T-helper 2 cell (primary cell): ENCODE measurements at regions not wholly inside any gene's neighbourhood (a gene's known extent, or its start where the extent isn't known, plus 50 kb on each side); places are given as distances from the start of the nearest gene placed in this dataset.

Experiments used
- DNase-seq, 5 experiments: peaks; one replicate each; pipeline versions ENCODE4 v3.0.0 to v3.0.0-alpha.2; 2012 to 2022

GRCh38 chr22:34160141-34160783 is 240.0 kb upstream of the LARGE1 start:
- DNase-seq = no peak

DNA sequence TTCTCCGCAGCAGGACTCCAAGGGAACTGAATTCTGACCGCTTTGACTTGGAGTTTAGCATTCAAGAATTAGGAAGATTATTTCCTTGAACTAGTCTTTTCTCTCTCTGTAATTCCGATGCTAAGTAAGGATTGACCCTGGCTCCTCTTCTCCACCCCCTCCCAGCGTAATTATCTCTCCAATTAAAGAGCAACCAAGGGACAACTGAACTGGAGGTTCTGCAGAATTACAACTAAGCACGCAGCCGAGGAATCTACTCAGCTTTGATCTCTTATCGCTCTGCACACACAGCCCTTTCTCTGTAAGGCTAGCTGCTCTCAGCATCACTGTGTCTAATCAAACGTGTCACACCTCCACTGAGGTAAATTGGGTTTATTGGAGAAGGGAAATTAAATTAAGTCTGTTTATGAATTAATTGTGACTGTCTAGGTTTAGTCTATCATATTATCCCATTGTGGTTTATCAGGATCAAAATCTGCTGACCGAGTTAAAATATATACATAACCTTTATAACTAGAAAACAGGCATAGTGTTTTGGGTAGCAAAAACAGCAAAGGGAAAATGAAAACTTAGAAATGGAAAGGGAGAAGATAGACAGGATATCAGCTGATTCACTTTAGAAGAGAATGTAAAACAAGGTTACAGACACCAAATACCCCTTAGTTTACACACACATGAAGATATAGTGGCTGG is 241.3 kb upstream of the LARGE1 start:
- DNase-seq = no peak

- DNase-seq = no peak
Observed at GRCh38 chr22:34198976-34199375, 278.7 kb upstream of the LARGE1 start.

DNA sequence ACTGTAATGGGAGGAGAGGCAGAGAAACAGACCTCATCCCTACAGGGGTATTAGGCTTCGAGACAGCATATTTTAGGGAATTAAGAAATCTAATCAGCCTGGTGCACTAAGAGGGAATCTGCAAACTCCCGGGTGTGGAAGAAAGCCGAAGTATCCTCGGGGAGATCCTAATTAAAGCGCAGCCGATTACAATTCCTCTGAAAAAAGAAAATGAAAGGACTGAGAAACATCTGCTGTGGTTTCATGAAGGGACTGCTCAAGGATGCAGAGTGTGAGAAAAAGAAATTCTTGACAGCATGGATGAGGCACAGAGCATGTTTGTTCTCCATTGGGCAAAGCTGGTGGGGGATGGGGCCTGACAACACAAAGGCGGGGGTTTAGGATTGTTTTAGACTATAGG is 290.0 kb upstream of the LARGE1 start:
- DNase-seq = no peak

GRCh38 chr22:34214372-34214771 is 294.1 kb upstream of the LARGE1 start:
- DNase-seq = no peak

GRCh38 chr22:34225278-34225677 is 305.0 kb upstream of the LARGE1 start:
- DNase-seq = no peak

DNA sequence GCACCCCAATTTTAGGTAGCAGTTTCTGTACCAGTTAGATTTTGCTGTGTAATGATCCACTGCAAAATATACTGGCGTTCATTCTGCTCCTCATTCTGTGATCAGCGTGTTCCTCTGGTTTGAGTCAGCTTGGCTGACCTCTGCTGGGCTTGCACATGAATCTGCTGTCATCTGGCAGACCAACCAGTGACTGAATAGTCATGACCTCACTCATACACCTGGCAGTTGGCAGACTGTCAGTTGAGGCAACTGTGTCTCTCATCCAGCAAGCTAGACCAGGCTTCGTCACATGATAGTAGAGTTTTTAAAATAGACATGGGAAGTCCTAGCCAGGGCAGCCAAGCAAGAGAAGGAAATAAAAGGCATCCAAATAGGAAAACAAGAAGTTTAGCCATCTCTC is 316.3 kb upstream of the LARGE1 start:
- DNase-seq = no peak

DNA sequence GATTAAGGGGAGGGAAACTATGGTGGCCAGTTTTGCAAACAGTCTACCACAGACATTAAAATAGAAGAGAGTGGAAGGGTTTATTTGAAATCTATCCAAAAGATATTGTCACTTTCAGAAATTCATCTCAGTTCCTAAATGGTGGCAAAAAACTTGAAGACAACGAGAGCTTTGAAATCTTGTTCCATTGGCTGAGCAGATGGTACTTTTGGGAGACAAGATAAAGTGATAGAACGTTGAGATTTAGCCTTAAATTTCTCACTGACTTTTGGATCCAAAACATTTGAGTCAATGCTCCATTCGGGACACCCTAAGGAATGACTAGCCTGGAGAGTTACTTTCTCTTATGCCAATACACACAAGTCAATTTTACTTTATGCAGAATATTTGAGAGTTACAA is 319.1 kb upstream of the LARGE1 start:
- no peak for DNase-seq

- no peak for DNase-seq
Observed at GRCh38 chr22:34243023-34243422, 322.7 kb upstream of the LARGE1 start.

DNA sequence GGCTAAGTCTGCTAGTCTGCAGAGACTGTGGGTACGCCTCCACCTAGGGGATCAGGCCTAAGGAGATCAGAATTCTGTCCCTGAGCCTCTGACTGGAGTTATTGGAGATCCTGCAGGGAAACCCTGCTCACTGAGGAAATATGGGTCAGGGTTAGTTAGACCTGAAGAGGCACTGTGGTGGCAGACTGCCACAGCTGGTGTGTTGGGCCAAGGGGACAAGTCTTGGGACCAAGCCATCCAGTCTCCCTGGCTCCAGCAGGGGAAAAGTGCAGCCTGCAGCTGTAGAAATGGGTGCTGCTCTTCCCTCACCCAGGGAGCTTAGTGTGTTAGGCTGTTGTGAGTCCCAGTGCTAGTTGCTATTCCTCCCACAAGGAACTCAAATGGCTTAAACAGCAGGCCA is 334.8 kb upstream of the LARGE1 start:
- no peak for DNase-seq

GRCh38 chr22:34278121-34278520 is 357.8 kb upstream of the LARGE1 start:
- DNase-seq = no peak

DNA sequence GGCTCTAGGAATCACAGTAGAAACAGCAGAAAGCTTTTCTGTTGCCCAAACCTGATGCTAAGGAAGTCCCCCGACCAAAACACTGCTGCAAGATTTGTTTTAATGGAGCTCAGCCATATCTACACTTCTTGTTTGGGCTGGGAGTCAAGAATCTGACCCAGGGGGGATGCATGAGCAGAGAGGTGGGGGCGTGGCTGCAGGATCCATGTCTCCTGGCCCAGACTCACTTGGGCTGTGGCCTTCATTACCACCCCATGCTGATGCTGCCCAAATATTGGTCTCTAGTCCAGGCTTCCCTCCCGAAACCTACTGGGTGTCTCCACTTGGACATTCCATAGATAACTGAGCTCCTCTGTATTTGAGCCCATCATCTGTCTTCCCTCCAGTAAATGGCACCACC is 361.5 kb upstream of the LARGE1 start:
- no peak for DNase-seq

- no peak for DNase-seq
Observed at GRCh38 chr22:34283844-34284243, 363.6 kb upstream of the LARGE1 start.

DNA sequence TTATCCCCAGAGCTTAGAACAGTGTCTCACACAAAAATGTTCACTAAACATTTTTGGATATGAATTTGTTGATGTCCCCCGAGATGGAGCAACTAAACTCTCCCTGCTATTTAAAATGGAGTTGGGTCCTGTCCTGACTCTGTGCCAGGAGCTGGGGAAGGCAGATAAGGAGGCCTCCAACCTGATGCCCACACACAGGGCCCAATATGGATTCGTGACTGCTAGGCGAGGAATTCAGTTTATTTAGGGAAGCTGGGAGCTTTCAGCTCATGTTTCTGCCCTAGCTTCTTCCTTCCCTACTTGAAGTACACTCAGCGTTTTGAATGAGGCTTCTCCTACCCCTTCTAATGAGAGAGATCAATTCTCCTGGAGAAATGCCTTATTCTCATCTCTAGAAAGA is 373.0 kb upstream of the LARGE1 start:
- no peak for DNase-seq

DNA sequence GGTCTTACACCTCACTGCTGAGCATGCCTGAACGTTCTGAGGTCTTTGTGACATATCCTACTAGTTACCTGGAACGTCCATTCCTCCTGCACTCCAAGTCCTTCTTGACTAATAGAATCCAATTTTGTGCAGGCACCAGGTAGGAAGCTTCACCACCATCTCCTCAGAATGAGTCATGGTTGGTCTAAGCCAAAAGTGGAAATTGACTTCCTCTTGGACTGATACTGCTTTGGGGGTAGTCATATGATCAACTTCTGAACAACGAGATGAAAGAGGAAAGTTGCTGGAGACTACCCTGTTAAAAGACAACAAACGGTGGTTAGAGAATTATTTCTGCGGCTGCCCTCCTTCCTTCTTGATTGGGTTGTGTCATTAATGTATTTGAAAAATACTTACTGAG is 374.2 kb upstream of the LARGE1 start:
- DNase-seq = no peak

GRCh38 chr22:34294986-34295385 is 374.7 kb upstream of the LARGE1 start:
- no peak for DNase-seq

DNA sequence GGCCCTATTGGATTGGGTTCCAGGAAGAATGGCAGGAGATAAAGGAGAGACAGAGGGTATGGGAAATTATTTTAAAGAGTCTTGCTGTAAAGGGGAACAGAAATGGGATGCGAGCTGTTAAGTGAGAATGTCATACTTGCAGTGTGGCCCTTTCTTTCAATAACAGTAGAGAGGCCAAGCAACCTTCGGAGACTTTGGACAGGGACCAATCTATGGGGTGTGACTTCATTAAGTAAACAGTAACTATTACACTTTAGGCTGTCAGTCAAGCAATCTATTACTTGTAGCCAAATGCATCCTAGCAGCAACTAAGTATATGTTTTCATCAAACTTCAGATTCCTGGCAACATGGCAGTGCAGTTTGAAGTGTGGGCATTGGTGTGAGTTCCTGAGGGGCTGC is 376.2 kb upstream of the LARGE1 start:
- DNase-seq = no peak

- no peak for DNase-seq
Observed at GRCh38 chr22:34297536-34298120, 377.4 kb upstream of the LARGE1 start.

DNA sequence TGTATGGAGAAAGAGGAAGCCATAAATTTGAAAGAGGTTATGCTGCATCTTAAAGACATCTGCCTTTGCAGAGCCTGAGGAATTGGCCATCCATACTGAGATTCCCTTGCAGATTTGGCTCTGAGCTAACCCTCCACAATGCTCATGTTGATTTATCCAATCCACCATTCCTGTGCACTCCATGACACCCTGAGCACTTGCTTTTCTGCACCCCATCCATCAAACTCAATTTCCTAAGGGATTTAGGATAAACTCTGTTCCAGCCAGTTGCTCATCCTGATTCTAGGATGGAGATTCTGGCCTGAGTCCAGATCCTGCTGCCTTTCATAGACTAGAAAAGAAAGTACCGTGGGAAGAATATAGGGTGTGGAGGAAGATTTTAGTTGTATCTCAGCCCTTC is 379.2 kb upstream of the LARGE1 start:
- DNase-seq = no peak

DNA sequence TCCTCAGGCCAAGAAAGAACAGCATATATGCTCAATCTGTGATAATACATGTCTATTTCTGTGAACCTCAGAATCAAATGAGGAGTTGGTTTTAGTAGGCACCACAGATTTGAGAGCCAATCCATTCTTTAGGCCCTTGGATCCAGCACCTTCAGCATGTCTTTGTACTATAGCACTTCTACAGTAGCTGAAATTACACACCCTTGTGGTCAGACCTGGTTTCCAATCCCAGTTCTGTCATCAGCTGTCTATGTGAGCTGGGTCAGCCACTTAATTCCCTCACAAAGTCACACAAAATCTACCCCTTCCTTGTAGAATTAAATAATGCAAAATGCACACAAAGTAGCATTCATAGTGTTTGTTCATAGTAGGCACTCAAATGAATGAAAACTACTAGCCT is 381.3 kb upstream of the LARGE1 start:
- DNase-seq = no peak

DNA sequence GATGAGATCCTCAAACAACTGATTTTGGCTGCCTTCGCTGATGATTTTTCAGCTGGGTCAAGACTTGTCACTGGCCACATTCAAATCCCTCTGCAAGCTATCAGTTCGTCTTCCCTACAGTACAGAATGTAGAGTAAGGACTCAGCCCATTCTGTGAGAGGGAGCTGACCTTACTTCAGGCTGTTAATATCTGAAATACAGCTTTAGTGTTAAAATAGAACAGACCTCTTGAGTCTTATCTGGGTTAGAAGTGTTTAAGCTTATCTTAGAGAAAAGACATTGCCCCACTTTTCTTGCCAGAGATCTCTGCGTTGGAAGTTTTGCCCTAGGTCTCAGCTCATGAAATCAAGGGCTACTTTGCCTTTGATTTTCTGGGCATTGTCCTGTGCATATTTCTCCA is 383.4 kb upstream of the LARGE1 start:
- DNase-seq = no peak

GRCh38 chr22:34306361-34306760 is 386.1 kb upstream of the LARGE1 start:
- no peak for DNase-seq

DNA sequence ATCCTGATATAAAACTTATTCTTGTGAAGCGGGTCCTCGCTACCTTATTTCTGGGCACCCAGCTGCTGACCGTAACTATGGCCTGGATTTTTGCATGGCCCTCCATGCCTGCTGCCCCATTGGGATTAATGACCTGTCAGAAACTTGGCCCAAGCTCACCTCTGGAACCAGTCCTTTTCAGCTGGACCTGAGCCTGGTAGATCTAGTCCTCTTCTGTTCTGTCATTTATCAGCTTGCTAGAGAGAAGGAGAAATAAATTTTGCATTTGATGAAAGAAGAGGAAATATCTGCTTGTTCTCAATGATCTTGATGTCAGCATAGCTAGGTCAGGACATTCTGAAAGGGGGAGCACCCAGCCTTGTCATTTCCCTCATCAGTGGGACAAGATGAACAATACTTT is 387.8 kb upstream of the LARGE1 start:
- no peak for DNase-seq

DNA sequence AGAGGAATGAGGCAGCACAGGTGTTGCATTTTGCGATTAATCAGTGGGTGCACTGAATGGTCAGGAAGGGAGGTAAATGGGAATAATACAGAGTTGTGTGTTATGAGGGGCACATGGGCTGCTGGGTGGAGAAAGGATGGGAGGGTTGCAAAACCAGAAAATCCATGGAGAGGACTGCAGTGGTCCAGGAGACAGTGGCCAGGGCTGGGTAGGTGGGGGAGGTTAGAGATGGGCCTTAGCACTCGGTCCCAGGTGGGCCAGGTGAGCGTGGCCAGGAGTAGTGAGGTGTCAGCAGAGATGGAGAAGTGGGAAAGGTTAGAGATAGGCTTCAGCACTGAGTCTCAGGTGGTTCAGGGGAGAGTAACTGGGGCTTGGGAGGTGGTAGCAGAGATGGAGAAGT is 399.1 kb upstream of the LARGE1 start:
- no peak for DNase-seq

DNA sequence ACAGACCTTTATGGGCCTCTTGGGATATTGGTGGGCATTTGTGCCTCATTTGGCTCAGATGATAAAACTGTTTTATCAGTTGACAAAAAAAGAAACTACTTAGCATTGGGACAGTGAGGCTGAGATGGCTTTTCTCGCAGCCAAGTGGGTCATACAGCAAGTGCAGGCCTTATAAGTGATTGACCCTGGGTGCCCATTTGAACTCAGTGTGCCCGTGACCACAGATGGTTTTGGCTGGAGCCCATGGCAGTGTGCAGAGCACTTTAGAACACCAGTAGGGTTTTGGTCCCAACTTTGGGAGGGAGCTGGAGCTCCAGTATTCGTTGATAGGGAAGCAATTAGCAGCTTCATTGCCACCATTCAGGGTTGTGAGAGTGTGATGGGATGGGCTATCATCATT is 404.5 kb upstream of the LARGE1 start:
- DNase-seq = no peak
